ENCODE measurements at regions not wholly inside any gene's neighbourhood (a gene's known extent, or its start where the extent isn't known, plus 50 kb on each side); places are given as distances from the start of the nearest gene placed in this dataset.

- H3K4me2 ChIP-seq (ENCODE audit: low read depth, low read length): peak overlapping the region; percentile 50; the same call in 1 of the 2 replicates
- FAIRE-seq (no peak), DNase-seq (ENCODE audit: low spot score) (no peak), ATAC-seq (peak; percentile 44)
- H3K4me1 ChIP-seq (ENCODE audit: insufficient read depth, low read length): peaks cover 69% of the 10 kb centered on the region
- H3K27me3 ChIP-seq (ENCODE audit: control insufficient read depth in 1 of 2, insufficient read depth in 2 of 2, low read length in 2 of 2): peaks cover 4 to 25% of the 10 kb centered on the region in 2 experiments; a peak in 3 of 5 replicates
- H3K9ac ChIP-seq (ENCODE audit: insufficient read depth, low read depth, low read length): no peak overlapping the region
- no peak overlapping the region for H3K27ac ChIP-seq (ENCODE audit: extremely low read length, insufficient read depth, low read length)
- H3K9me3 ChIP-seq (ENCODE audit: low read length): no peaks in the 10 kb centered on the region
- H3K36me3 ChIP-seq (replicated peaks in 1 of 2; ENCODE audit: control insufficient read depth in 1 of 2, insufficient read depth in 2 of 2, low read length in 2 of 2): no peaks in the 10 kb centered on the region
- H3K4me3 ChIP-seq (replicated peaks in 1 of 3; ENCODE audit: insufficient read depth in 1 of 3, low read depth in 2 of 3, low read length in 3 of 3): no peak overlapping the region; a peak in 1 of 6 replicates
- BruUV-seq (replicated peaks): no TSS peak
- no peaks in the 10 kb centered on the region for H3K79me2 ChIP-seq (ENCODE audit: insufficient read depth, low read length)
- no peaks in the 10 kb centered on the region for H4K20me1 ChIP-seq (ENCODE audit: insufficient read depth, low read length)
- no peak overlapping the region for H2AFZ ChIP-seq (ENCODE audit: low read length)
- no peak for TF ChIP-seq RARG (CRISPR knock-in tag; IDR thresholded peaks at IDR 0.05; ENCODE audit: low read depth)
- peak; percentile 16; the same call in 1 of the 2 replicates for TF ChIP-seq ZNF687 (CRISPR knock-in tag; IDR thresholded peaks at IDR 0.05)
- 0 out of 2 replicates have a peak, but pooled peaks have one; percentile 35 for TF ChIP-seq BORCS8-MEF2B (CRISPR knock-in tag; IDR thresholded peaks at IDR 0.05)
- 0 out of 2 replicates have a peak, but pooled peaks have one; percentile 25 for TF ChIP-seq SNAPC2 (CRISPR knock-in tag; IDR thresholded peaks at IDR 0.05)
- TF ChIP-seq TMF1 (CRISPR knock-in tag; IDR thresholded peaks at IDR 0.05; ENCODE audit: low read depth): no peak
- intact Hi-C loops (cut with micrococcal nuclease; ENCODE audit: unreplicated experiment) (no loop called here), in situ Hi-C loops (cut with HindIII; ENCODE audit: extremely low pct_ligation_motif_present, low pct_unique_long_range_greater_than_20kb) (no loop called here)
- WGBS (ENCODE audit: low lambda C conversion rate): 13% methylated on average over 4 of the region's 8 CpGs
- POLR2A ChIA-PET: interaction anchor here (0.7 to 5.1 kb wide), 5 partner anchors 10 to 83 kb away, joined by 3 to 55 read pairs (median 4); no protein-coding TSS in a partner anchor
- CTCF ChIA-PET (ENCODE audit: low intra/inter-chr PET ratio, low total read pairs): no interaction called here
Measured at GRCh38 chr21:41685511-41686149, 81.2 kb downstream of the RIPK4 start.

Measured in HepG2 (cell line).